ENCODE measurements at regions not wholly inside any gene's neighbourhood (a gene's known extent, or its start where the extent isn't known, plus 50 kb on each side); places are given as distances from the start of the nearest gene placed in this dataset.

DNA sequence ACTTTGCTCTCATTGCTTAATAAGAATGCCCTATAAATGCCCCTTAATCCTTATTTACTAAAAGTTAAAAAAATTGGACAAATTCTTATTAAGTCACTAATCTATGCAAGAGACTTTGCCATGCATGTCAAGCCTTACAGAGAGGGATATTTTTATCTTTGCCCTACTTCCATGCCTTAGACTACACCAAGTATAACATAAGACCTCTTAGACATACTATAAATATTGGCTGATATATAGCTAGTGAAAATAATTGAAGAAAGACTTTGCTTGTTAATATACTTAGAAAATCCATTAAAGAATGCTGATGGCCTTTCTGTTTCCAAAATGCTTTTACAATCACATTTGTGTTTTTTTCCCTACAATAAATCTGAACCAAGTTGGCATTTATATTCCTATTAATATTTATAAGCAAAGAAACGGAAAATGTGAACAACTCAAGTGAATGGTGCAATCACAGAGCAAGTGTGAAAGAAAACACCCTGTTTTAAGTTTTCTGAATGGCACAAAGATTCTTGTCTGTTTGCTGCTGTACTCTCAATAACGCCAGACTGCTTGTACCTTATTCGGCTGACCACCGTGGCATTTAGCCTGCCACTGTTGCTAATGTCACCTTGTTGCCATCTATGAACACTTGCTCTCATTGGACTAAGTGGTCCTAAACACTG is 105.0 kb downstream of the MC4R start:
- H3K4me3 ChIP-seq (ENCODE audit: low read depth, low read length) = no peak overlapping the region
- TF ChIP-seq, protein P1, sequence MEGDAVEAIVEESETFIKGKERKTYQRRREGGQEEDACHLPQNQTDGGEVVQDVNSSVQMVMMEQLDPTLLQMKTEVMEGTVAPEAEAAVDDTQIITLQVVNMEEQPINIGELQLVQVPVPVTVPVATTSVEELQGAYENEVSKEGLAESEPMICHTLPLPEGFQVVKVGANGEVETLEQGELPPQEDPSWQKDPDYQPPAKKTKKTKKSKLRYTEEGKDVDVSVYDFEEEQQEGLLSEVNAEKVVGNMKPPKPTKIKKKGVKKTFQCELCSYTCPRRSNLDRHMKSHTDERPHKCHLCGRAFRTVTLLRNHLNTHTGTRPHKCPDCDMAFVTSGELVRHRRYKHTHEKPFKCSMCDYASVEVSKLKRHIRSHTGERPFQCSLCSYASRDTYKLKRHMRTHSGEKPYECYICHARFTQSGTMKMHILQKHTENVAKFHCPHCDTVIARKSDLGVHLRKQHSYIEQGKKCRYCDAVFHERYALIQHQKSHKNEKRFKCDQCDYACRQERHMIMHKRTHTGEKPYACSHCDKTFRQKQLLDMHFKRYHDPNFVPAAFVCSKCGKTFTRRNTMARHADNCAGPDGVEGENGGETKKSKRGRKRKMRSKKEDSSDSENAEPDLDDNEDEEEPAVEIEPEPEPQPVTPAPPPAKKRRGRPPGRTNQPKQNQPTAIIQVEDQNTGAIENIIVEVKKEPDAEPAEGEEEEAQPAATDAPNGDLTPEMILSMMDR (IDR thresholded peaks at IDR 0.05; ENCODE audit: control insufficient read depth, extremely low read depth, insufficient read depth) = no peak
- no peak for DNase-seq (ENCODE audit: low read depth)

GRCh38 chr18:60266558-60266957 is 106.0 kb downstream of the MC4R start:
- DNase-seq (ENCODE audit: low read depth) = no peak
- H3K4me3 ChIP-seq (ENCODE audit: low read depth, low read length) = no peak overlapping the region
- TF ChIP-seq, protein P1 (IDR thresholded peaks at IDR 0.05; ENCODE audit: control insufficient read depth, extremely low read depth, insufficient read depth) = no peak

- DNase-seq (ENCODE audit: low read depth) = no peak
- TF ChIP-seq, protein P1 (IDR thresholded peaks at IDR 0.05; ENCODE audit: control insufficient read depth, extremely low read depth, insufficient read depth) = no peak
- H3K4me3 ChIP-seq (ENCODE audit: low read depth, low read length) = no peak overlapping the region
Observed at GRCh38 chr18:60259052-60259681, 113.4 kb downstream of the MC4R start.

GRCh38 chr18:60249388-60249787 is 123.2 kb downstream of the MC4R start:
- TF ChIP-seq, protein P1 (IDR thresholded peaks at IDR 0.05; ENCODE audit: control insufficient read depth, extremely low read depth, insufficient read depth) = no peak

DNA sequence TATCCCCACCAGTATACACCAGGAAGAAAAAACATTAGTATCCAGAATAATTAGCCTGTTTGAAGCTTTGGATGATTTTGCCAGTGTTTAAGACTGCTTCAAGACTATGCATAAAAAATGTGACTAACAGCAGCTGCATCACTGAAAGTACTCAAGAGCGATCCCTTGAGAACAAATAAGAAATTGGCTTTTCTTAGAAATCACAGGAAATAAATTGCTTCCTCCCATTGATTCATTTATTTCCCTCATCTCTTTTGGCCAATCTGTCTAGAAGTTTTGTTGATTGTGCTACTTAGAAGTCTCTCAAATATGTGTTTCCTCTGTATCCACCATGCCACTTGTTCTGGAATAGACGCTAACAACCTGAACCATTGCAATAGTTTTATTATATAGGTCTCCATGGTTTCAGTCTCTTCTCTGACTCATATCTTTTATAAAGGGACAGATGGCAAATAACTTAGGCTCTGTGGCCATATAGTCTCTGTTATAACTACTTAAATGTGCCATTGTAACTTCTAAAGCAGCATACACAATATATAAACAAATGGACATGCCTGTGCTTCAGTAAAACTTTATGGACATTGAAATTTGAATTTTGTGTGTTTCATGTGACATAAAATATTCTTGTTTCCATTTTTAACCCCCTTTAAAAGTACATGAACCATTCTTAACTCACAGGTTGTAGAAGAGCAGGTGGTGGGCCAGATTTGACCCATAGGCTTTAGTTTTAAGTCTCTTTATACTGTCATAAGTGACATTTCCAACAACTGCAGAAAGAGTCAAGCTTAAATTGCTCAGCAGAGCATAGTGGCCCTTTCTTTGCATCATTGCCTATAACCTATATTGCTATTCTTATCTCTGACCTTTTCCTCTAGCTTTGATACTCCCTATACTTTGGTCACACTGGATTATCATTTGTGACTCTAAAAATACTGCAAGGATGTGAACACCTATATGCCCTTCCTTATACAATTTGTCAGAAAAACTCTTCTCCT is 123.9 kb downstream of the MC4R start:
- DNase-seq (ENCODE audit: low read depth) = no peak
- TF ChIP-seq, protein P1 (IDR thresholded peaks at IDR 0.05; ENCODE audit: control insufficient read depth, extremely low read depth, insufficient read depth) = no peak
- H3K4me3 ChIP-seq (ENCODE audit: low read depth, low read length) = no peak overlapping the region

More at GRCh38 chr18:60249388-60249787, 123.2 kb downstream of the MC4R start:
- no peak for DNase-seq (ENCODE audit: low read depth)
- H3K4me3 ChIP-seq (ENCODE audit: low read depth, low read length) = no peak overlapping the region

GRCh38 chr18:60247103-60247502 is 125.5 kb downstream of the MC4R start:
- no peak overlapping the region for H3K4me3 ChIP-seq (ENCODE audit: low read depth, low read length)
- TF ChIP-seq, protein P1 (IDR thresholded peaks at IDR 0.05; ENCODE audit: control insufficient read depth, extremely low read depth, insufficient read depth) = no peak
- DNase-seq (ENCODE audit: low read depth) = no peak
